ENCODE measurements at regions not wholly inside any gene's neighbourhood (a gene's known extent, or its start where the extent isn't known, plus 50 kb on each side); places are given as distances from the start of the nearest gene placed in this dataset.
A peak's percentile ranks its signal among the peaks of the same experiment; 100 is the strongest.
"Not testable (repeated sequence)": the region's sequence is repeated elsewhere in the genome, so short reads cannot be mapped to it uniquely, and the experiment has no call there.

GRCh38 chr4:111441687-111442086 lies 703.6 kb upstream of the FAM241A start:
- intact Hi-C loops (cut with DNase I): no loop called here
- Histone ChIP-seq H3K36me3 (no peaks in the 10 kb centered on the region), H3K27me3 (no peaks in the 10 kb centered on the region), H3K27ac (no peak overlapping the region), H3K4me3 (no peak overlapping the region), H3K4me1 (no peaks in the 10 kb centered on the region), H3K9me3 (no peaks in the 10 kb centered on the region)
- TF ChIP-seq, protein P1, sequence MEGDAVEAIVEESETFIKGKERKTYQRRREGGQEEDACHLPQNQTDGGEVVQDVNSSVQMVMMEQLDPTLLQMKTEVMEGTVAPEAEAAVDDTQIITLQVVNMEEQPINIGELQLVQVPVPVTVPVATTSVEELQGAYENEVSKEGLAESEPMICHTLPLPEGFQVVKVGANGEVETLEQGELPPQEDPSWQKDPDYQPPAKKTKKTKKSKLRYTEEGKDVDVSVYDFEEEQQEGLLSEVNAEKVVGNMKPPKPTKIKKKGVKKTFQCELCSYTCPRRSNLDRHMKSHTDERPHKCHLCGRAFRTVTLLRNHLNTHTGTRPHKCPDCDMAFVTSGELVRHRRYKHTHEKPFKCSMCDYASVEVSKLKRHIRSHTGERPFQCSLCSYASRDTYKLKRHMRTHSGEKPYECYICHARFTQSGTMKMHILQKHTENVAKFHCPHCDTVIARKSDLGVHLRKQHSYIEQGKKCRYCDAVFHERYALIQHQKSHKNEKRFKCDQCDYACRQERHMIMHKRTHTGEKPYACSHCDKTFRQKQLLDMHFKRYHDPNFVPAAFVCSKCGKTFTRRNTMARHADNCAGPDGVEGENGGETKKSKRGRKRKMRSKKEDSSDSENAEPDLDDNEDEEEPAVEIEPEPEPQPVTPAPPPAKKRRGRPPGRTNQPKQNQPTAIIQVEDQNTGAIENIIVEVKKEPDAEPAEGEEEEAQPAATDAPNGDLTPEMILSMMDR (IDR thresholded peaks at IDR 0.05): no peak
- 37 to 59% methylated on average over 2 of the region's 2 CpGs for WGBS, 2 donors
- ATAC-seq (no peak), FAIRE-seq (no peak), DNase-seq (no peak)

- H3K4me3 ChIP-seq; H3K4me1 ChIP-seq; H3K36me3 ChIP-seq; intact Hi-C loops (cut with DNase I); ATAC-seq; H3K27ac ChIP-seq; FAIRE-seq; H3K27me3 ChIP-seq; DNase-seq; H3K9me3 ChIP-seq: not testable (repeated sequence)
- WGBS, 2 donors: 41 to 53% methylated on average over 3 of the region's 3 CpGs
These were observed 700.4 kb upstream of the FAM241A start for GRCh38 chr4:111444836-111445235.

- ATAC-seq: no peak
- 51 to 77% methylated on average over 1 of the region's 1 CpG for WGBS, 2 donors
- DNase-seq: no peak
- Histone ChIP-seq H3K36me3 (no peaks in the 10 kb centered on the region), H3K27ac (no peak overlapping the region), H3K4me1 (no peaks in the 10 kb centered on the region), H3K9me3 (no peaks in the 10 kb centered on the region), H3K4me3 (no peak overlapping the region), H3K27me3 (no peaks in the 10 kb centered on the region)
- intact Hi-C loops (cut with DNase I): no loop called here
- FAIRE-seq: no peak
- TF ChIP-seq, protein P1 (IDR thresholded peaks at IDR 0.05): no peak
These were observed 695.6 kb upstream of the FAM241A start for GRCh38 chr4:111449657-111450056.

DNA sequence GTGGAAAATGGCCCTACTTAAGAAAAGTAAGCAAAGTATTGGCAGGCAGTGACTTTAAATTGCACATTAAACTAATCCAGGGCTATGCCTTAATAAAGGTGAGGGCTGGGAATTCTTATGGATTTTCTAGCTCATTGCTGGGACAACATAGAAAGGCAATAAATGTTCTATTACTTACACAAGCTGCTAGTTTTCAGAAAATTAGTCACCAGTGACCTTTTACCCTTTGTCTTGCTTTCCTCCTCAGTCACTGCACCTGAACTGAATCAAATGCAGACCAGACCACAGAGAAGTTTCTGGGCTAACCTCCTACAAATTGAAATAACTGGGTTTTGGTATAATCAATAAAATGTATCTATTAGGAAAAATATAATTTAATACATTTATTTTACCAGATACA lies 694.4 kb upstream of the FAM241A start:
- no peak for FAIRE-seq
- intact Hi-C loops (cut with DNase I): no loop called here
- no peaks in the 10 kb centered on the region for H3K9me3 ChIP-seq
- TF ChIP-seq, protein P1 (IDR thresholded peaks at IDR 0.05): no peak
- no peak overlapping the region for H3K4me3 ChIP-seq
- no peaks in the 10 kb centered on the region for H3K36me3 ChIP-seq
- no peak for DNase-seq
- ATAC-seq: no peak
- no peaks in the 10 kb centered on the region for H3K4me1 ChIP-seq
- no peaks in the 10 kb centered on the region for H3K27me3 ChIP-seq
- no peak overlapping the region for H3K27ac ChIP-seq

GRCh38 chr4:111453216-111453615 lies 692.0 kb upstream of the FAM241A start:
- FAIRE-seq (no peak), DNase-seq (no peak), ATAC-seq (no peak)
- no peak overlapping the region for H3K4me3 ChIP-seq
- H3K4me1 ChIP-seq: no peaks in the 10 kb centered on the region
- intact Hi-C loops (cut with DNase I): no loop called here
- TF ChIP-seq, protein P1 (IDR thresholded peaks at IDR 0.05): no peak
- no peaks in the 10 kb centered on the region for H3K27me3 ChIP-seq
- no peak overlapping the region for H3K27ac ChIP-seq
- H3K9me3 ChIP-seq: no peaks in the 10 kb centered on the region
- H3K36me3 ChIP-seq: no peaks in the 10 kb centered on the region

DNA sequence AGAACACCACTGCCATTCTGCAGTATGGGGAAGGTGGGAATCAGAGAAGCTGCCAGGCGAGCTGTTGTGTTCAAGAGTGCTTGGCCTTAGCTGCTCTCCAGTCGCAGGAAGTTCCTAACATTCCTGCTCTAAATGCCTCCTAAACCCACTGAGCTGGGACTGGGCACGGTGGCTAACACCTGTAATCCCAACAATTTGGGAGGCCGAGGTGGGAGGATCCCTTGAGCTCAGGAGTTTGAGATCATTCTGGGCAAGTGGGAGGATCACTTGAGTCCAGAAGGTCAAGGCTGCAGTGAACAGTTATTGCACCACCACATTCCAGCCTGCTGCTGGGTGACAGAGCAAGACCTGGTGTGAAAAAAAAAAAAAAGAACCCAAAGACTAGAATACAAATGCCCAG lies 690.3 kb upstream of the FAM241A start:
- H3K9me3 ChIP-seq: no peaks in the 10 kb centered on the region
- no peaks in the 10 kb centered on the region for H3K27me3 ChIP-seq
- H3K4me3 ChIP-seq: no peak overlapping the region
- TF ChIP-seq, protein P1 (IDR thresholded peaks at IDR 0.05): no peak
- ATAC-seq (no peak), FAIRE-seq (no peak), DNase-seq (peak in 1 of 6 donors; percentile 6)
- no peak overlapping the region for H3K27ac ChIP-seq
- H3K4me1 ChIP-seq: no peaks in the 10 kb centered on the region
- WGBS, 2 donors: 37 to 59% methylated on average over 4 of the region's 4 CpGs
- no peaks in the 10 kb centered on the region for H3K36me3 ChIP-seq
- intact Hi-C loops (cut with DNase I): no loop called here
